BJ (cell line): ENCODE measurements at regions not wholly inside any gene's neighbourhood (a gene's known extent, or its start where the extent isn't known, plus 50 kb on each side); places are given as distances from the start of the nearest gene placed in this dataset.

ENCODE experiments used
- CTCF ChIA-PET: fragments of 350-600 bp; formaldehyde crosslinking; extraction: SDS; loops from one replicate; lab custom pipeline; 2021; ENCODE audit warnings: antibody characterized with exemption, inconsistent platforms; lab: Yijun Ruan, JAX
- POLR2A ChIA-PET: fragments of 300-600 bp; sonication (Branson Sonifier 250); formaldehyde crosslinking; extraction: SDS; loops from one replicate; lab custom pipeline; 2021; ENCODE audit warnings: antibody characterized with exemption; lab: Charles Lee
- DNase-seq: peaks from one replicate; pipeline ENCODE4 v3.0.0-alpha.2; 2011; ENCODE audit warnings: low read depth
- H3K27me3 ChIP-seq: 2 replicates; pipeline ENCODE4 v1.6.0; 2011; ENCODE audit warnings: low read length; ENCODE audit not compliant: control insufficient read depth, insufficient read depth
- H3K36me3 ChIP-seq: 2 replicates; pipeline ENCODE4 v1.5.1; 2011; ENCODE audit warnings: low read length; ENCODE audit not compliant: control insufficient read depth, insufficient read depth
- H3K4me3 ChIP-seq: 2 replicates; pipeline ENCODE4 v1.5.1; 2011; ENCODE audit warnings: low read depth, mild to moderate bottlenecking, control low read depth, low read length
- TF ChIP-seq, protein P1 (sequence below): IDR thresholded peaks from 2 replicates; pipeline ENCODE4 v1.5.1; 2011; ENCODE audit warnings: low read depth, mild to moderate bottlenecking, control low read depth, inconsistent platforms, low read length, moderate library complexity; ENCODE audit not compliant: insufficient read depth

DNA sequence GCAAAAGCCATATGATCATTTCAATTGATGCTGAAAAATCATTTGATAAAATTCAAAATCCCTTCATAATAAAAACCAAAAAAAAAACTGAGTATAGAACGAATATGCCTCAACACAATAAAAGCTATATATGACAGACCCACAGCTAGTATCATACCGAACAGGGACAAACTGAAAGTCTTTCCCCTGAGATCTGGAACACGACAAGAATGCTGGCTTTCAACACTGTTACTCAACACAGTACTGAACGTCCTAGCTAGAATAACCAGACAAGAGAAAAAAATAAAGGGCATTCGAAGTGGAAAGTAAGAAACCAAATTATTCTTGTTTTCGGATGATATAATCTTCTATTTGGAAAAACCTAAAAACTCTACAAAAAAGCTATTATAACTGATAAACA lies 559.9 kb downstream of the EPM2A start:
- CTCF ChIA-PET: interaction anchor here (0.7 to 1.3 kb wide), 3 partner anchors 13 to 34 kb away, joined by 3 to 4 read pairs (median 3); no protein-coding TSS in a partner anchor
- POLR2A ChIA-PET: no interaction called here
- H3K36me3 ChIP-seq: no peaks in the 10 kb centered on the region
- no peak overlapping the region for H3K4me3 ChIP-seq
- H3K27me3 ChIP-seq: no peaks in the 10 kb centered on the region
- TF ChIP-seq, protein P1, sequence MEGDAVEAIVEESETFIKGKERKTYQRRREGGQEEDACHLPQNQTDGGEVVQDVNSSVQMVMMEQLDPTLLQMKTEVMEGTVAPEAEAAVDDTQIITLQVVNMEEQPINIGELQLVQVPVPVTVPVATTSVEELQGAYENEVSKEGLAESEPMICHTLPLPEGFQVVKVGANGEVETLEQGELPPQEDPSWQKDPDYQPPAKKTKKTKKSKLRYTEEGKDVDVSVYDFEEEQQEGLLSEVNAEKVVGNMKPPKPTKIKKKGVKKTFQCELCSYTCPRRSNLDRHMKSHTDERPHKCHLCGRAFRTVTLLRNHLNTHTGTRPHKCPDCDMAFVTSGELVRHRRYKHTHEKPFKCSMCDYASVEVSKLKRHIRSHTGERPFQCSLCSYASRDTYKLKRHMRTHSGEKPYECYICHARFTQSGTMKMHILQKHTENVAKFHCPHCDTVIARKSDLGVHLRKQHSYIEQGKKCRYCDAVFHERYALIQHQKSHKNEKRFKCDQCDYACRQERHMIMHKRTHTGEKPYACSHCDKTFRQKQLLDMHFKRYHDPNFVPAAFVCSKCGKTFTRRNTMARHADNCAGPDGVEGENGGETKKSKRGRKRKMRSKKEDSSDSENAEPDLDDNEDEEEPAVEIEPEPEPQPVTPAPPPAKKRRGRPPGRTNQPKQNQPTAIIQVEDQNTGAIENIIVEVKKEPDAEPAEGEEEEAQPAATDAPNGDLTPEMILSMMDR: no peak
- DNase-seq: no peak

DNA sequence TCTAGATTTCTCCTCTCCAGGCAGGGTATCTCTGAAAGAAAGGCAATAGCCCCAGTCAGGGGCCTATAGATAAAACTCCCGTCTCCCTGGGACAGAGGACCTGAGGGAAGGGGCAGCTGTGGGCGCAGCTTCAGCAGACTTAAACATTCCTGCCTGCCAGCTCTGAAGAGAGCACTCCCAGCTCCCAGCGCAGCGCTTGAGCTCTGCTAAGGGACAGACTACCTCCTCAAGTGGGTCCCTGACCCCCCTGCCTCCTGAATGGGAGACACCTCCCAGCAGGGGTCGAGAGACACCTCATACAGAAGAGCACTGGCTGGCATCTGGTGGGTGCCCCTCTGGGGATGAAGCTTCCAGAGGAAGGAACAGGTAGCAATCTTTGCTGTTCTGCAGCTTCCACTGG lies 556.9 kb downstream of the EPM2A start:
- no peak for DNase-seq
- POLR2A ChIA-PET: no interaction called here
- no peak overlapping the region for H3K4me3 ChIP-seq
- H3K27me3 ChIP-seq: no peaks in the 10 kb centered on the region
- CTCF ChIA-PET: interaction anchor here (0.7 kb wide), 1 partner anchor 11 kb away, joined by 3 read pairs; no protein-coding TSS in a partner anchor
- H3K36me3 ChIP-seq: no peaks in the 10 kb centered on the region
- TF ChIP-seq, protein P1: no peak

DNA sequence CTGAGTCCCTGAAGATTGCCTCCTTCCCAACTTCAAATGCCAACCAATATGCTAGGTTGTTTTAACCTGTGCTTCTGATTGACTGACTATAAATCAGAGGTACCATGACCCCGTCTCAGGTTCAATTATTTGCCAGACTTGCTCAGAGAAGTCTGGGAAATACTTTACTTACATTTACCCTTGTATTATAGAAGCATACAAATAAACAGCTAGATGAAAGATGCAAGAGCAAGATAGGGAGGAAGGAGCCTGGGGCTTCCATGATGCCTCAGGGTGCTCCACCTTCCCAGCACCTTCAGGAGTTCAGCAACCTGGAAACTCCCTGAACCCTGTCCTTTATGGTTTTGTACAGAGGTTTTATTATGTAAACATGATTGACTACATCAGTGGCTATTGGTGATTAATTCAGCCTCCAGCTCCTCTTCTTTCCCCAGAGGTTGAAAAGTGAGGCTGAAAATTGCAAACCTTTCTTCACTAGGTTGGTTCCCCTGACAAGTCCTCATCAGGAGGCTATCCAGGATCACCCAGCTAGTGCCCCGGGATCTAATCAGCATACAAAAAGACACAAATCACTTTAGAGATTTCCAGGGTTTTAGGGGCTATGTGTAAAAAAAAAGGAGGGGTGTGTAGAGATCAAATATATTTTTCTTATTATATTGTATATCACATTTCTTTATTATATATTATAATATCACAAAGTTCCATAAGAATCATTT lies 547.7 kb downstream of the EPM2A start:
- TF ChIP-seq, protein P1: no peak
- ChIA-PET POLR2A (no interaction called here), CTCF (no interaction called here)

DNA sequence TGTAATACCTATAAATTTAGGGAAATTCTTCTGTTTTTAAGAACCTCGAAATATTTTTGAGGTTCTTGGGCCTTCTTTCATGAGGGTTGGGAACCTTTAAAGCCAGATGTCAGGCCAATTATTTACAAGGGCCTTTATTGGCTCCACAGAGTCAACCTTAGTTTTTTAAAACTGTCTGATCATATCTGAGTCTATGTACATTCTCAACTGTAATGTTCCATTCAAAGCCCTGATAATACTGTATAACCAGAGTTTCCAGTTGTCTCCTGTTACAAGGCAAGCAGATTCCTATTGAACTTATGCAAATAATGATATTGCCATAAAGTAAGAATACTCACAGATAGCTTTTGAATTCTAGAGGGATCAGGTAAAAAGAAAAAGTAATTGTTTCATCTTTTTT lies 545.5 kb downstream of the EPM2A start:
- DNase-seq: no peak
- TF ChIP-seq, protein P1: no peak
- ChIA-PET POLR2A (no interaction called here), CTCF (no interaction called here)
- Histone ChIP-seq H3K36me3 (no peaks in the 10 kb centered on the region), H3K4me3 (no peak overlapping the region), H3K27me3 (no peaks in the 10 kb centered on the region)

More for the DNA sequence above, 547.7 kb downstream of the EPM2A start:
- Histone ChIP-seq H3K4me3 (no peak overlapping the region), H3K27me3 (no peaks in the 10 kb centered on the region), H3K36me3 (no peaks in the 10 kb centered on the region)
- no peak for DNase-seq

DNA sequence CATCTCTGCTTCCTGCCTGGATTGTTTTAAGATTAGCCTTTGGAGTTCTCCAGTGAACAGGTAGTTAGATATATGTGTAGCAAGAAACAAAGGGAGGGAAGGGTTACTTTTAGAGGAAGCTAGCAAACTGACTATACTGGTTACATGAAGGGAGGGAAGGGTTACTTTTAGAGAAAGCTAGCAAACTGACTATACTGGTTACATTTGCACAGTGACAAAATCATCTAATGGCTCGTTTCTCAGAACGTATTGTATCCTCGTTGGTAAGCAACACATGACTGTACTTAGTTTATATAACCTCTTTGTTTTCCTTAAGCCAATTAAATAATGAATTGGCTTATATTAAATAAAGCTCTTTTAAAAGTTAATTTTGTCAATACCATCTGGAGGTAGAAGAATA lies 540.9 kb downstream of the EPM2A start:
- Histone ChIP-seq H3K27me3 (no peaks in the 10 kb centered on the region), H3K4me3 (no peak overlapping the region), H3K36me3 (no peaks in the 10 kb centered on the region)
- no peak for DNase-seq
- POLR2A ChIA-PET: interaction anchor here (1.5 kb wide), 1 partner anchor 12 kb away, joined by 4 read pairs; no protein-coding TSS in a partner anchor
- CTCF ChIA-PET: no interaction called here
- TF ChIP-seq, protein P1: no peak
